Astrocyte (in vitro differentiated cells and primary cell): ENCODE measurements at regions not wholly inside any gene's neighbourhood (a gene's known extent, or its start where the extent isn't known, plus 50 kb on each side); places are given as distances from the start of the nearest gene placed in this dataset.

Source experiments
- DNase-seq: peaks from one replicate; pipeline ENCODE4 v3.0.0-alpha.2; 2010; ENCODE audit warnings: low read depth
- FAIRE-seq: peaks from 2 replicates; lab custom pipeline; 2011; peaks lifted over from hg19 to GRCh38; lab: Jason Lieb, UNC
- H2AFZ ChIP-seq: 2 replicates; pipeline ENCODE4 v1.6.0; 2012; ENCODE audit warnings: low read depth, low read length, inconsistent platforms
- H3K27ac ChIP-seq: 2 replicates; pipeline ENCODE4 v1.5.1; 2011; ENCODE audit warnings: low read depth, low read length, inconsistent platforms
- H3K27me3 ChIP-seq: 2 replicates; pipeline ENCODE4 v1.6.0; 2011; ENCODE audit warnings: low read length, inconsistent platforms; ENCODE audit not compliant: insufficient read depth
- H3K36me3 ChIP-seq: 2 replicates; pipeline ENCODE4 v1.5.1; 2011; ENCODE audit warnings: low read length, inconsistent platforms; ENCODE audit not compliant: insufficient read depth
- H3K4me1 ChIP-seq: 2 replicates; pipeline ENCODE4 v1.5.1; 2011; ENCODE audit warnings: low read length, inconsistent platforms; ENCODE audit not compliant: insufficient read depth
- H3K4me2 ChIP-seq: 2 replicates; pipeline ENCODE4 v1.6.0; 2012; ENCODE audit warnings: low read length, inconsistent platforms
- H3K4me3 ChIP-seq: 2 replicates; pipeline ENCODE4 v1.5.1; 2011; ENCODE audit warnings: low read depth, mild to moderate bottlenecking, low read length, inconsistent platforms; ENCODE audit not compliant: insufficient read depth
- H3K79me2 ChIP-seq: 2 replicates; pipeline ENCODE4 v1.6.0; 2012; ENCODE audit warnings: mild to moderate bottlenecking, low read length, inconsistent platforms; ENCODE audit not compliant: insufficient read depth
- H3K9ac ChIP-seq: 2 replicates; pipeline ENCODE4 v1.6.0; 2012; ENCODE audit warnings: mild to moderate bottlenecking, low read length, inconsistent platforms
- H3K9me3 ChIP-seq: 2 replicates; pipeline ENCODE4 v1.5.1; 2012; ENCODE audit warnings: low read depth, mild to moderate bottlenecking, low read length, inconsistent platforms; ENCODE audit not compliant: insufficient read depth
- H4K20me1 ChIP-seq: 2 replicates; pipeline ENCODE4 v1.6.0; 2012; ENCODE audit warnings: low read length, inconsistent platforms; ENCODE audit not compliant: insufficient read depth
- H3K27ac Mint-ChIP-seq: one replicate; pipeline ENCODE4 v1.8.0; 2021; ENCODE audit warnings: mild to moderate bottlenecking, mixed read lengths; ENCODE audit not compliant: unreplicated experiment
- H3K27me3 Mint-ChIP-seq: one replicate; pipeline ENCODE4 v1.8.0; 2021; ENCODE audit warnings: low read depth, mixed read lengths; ENCODE audit not compliant: unreplicated experiment
- H3K36me3 Mint-ChIP-seq: one replicate; pipeline ENCODE4 v1.8.0; 2021; ENCODE audit warnings: low read depth, mixed read lengths; ENCODE audit not compliant: unreplicated experiment
- H3K4me1 Mint-ChIP-seq: one replicate; pipeline ENCODE4 v1.8.0; 2021; ENCODE audit warnings: low read depth, mixed read lengths; ENCODE audit not compliant: unreplicated experiment
- H3K4me3 Mint-ChIP-seq: one replicate; pipeline ENCODE4 v1.8.0; 2021; ENCODE audit warnings: mild to moderate bottlenecking, moderate library complexity, mixed read lengths; ENCODE audit not compliant: unreplicated experiment
- H3K9me3 Mint-ChIP-seq: one replicate; pipeline ENCODE4 v1.8.0; 2021; ENCODE audit warnings: mild to moderate bottlenecking, mixed read lengths; ENCODE audit not compliant: unreplicated experiment
- CTCF ChIP-seq: IDR thresholded peaks from 2 replicates; pipeline ENCODE4 v1.5.1; 2011; ENCODE audit warnings: low read depth, mild to moderate bottlenecking, inconsistent platforms, low read length, moderate library complexity; ENCODE audit not compliant: insufficient read depth
- EZH2 ChIP-seq: IDR thresholded peaks from 2 replicates; pipeline ENCODE4 v1.6.1; 2012; ENCODE audit warnings: mild to moderate bottlenecking, low read length, inconsistent platforms; ENCODE audit not compliant: insufficient read depth

- Mint-ChIP-seq H3K4me1 (no peaks in the 10 kb centered on the region), H3K4me3 (no peak overlapping the region), H3K36me3 (no peaks in the 10 kb centered on the region), H3K27ac (no peak overlapping the region), H3K9me3 (no peaks in the 10 kb centered on the region), H3K27me3 (peaks cover 22% of the 10 kb centered on the region)
- H3K4me2 ChIP-seq, result no peak overlapping the region
- no peak overlapping the region for H2AFZ ChIP-seq
- FAIRE-seq, result no peak
- no peak overlapping the region for H3K4me3 ChIP-seq
- H3K9me3 ChIP-seq, result peaks cover 9% of the 10 kb centered on the region
- TF ChIP-seq CTCF, result no peak
- no peak for TF ChIP-seq EZH2
- no peaks in the 10 kb centered on the region for H3K4me1 ChIP-seq
- H3K27me3 ChIP-seq, result no peaks in the 10 kb centered on the region
- DNase-seq, result no peak
- no peaks in the 10 kb centered on the region for H3K36me3 ChIP-seq
- H3K9ac ChIP-seq, result no peak overlapping the region
- no peaks in the 10 kb centered on the region for H3K79me2 ChIP-seq
- no peaks in the 10 kb centered on the region for H4K20me1 ChIP-seq
- H3K27ac ChIP-seq, result no peak overlapping the region
These were observed 143.0 kb upstream of the IRX1 start for GRCh38 chr5:3452622-3453021.

- no peak overlapping the region for H2AFZ ChIP-seq
- H4K20me1 ChIP-seq, result no peaks in the 10 kb centered on the region
- no peaks in the 10 kb centered on the region for H3K4me1 ChIP-seq
- no peak overlapping the region for H3K4me3 ChIP-seq
- H3K9ac ChIP-seq, result no peak overlapping the region
- no peak overlapping the region for H3K4me3 Mint-ChIP-seq
- no peaks in the 10 kb centered on the region for H3K27me3 ChIP-seq
- H3K36me3 ChIP-seq, result no peaks in the 10 kb centered on the region
- FAIRE-seq (no peak), DNase-seq (no peak)
- TF ChIP-seq CTCF (no peak), EZH2 (no peak)
- H3K9me3 ChIP-seq, result peaks cover 8% of the 10 kb centered on the region
- no peak overlapping the region for H3K4me2 ChIP-seq
- H3K27ac ChIP-seq, result no peak overlapping the region
- H3K27ac Mint-ChIP-seq, result no peak overlapping the region
- no peaks in the 10 kb centered on the region for H3K79me2 ChIP-seq
- peaks cover 16% of the 10 kb centered on the region for H3K27me3 Mint-ChIP-seq
- no peaks in the 10 kb centered on the region for H3K4me1 Mint-ChIP-seq
- no peaks in the 10 kb centered on the region for H3K9me3 Mint-ChIP-seq
- H3K36me3 Mint-ChIP-seq, result no peaks in the 10 kb centered on the region
These were observed 143.7 kb upstream of the IRX1 start for GRCh38 chr5:3451961-3452360.

DNA sequence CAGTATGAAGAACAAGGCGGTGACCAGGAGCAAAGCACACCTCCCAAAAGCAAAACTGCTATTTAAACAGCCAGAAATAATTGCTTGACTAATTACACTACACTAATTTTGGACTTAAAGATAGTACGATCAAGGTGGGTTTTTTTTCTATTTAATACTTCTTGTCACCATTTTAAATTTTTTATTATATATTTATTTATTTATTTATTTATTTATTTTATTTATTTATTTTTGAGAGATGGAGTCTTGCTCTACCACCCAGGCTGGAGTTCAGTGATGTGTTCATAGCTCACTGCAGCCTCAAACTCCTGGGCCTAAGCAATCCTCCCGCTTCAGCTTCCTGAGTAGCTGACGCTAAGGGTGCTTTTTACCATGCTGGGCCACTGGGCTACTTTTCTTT, 146.2 kb upstream of the IRX1 start:
- Histone ChIP-seq H3K79me2 (no peaks in the 10 kb centered on the region), H3K36me3 (no peaks in the 10 kb centered on the region), H3K4me2 (no peak overlapping the region), H3K4me3 (no peak overlapping the region), H3K27me3 (no peaks in the 10 kb centered on the region), H3K9ac (no peak overlapping the region), H3K4me1 (no peaks in the 10 kb centered on the region), H3K27ac (no peak overlapping the region), H2AFZ (no peak overlapping the region), H3K9me3 (peaks cover 22% of the 10 kb centered on the region), H4K20me1 (no peaks in the 10 kb centered on the region)
- no peak for FAIRE-seq
- Mint-ChIP-seq H3K9me3 (no peaks in the 10 kb centered on the region), H3K36me3 (no peaks in the 10 kb centered on the region), H3K4me3 (no peak overlapping the region), H3K27me3 (peaks cover 8% of the 10 kb centered on the region), H3K27ac (no peak overlapping the region), H3K4me1 (no peaks in the 10 kb centered on the region)
- no peak for DNase-seq
- TF ChIP-seq EZH2, result no peak
- TF ChIP-seq CTCF, result no peak
